MV-4-11 (cell line): ENCODE measurements at regions not wholly inside any gene's neighbourhood (a gene's known extent, or its start where the extent isn't known, plus 50 kb on each side); places are given as distances from the start of the nearest gene placed in this dataset.
"Not testable (repeated sequence)": the region's sequence is repeated elsewhere in the genome, so short reads cannot be mapped to it uniquely, and the experiment has no call there.

ENCODE experiments used
- DNase-seq: peaks from one replicate; lab custom pipeline; 2025; lab: John Stamatoyannopoulos, UW

- DNase-seq: no peak
Observed at GRCh38 chr20:43837856-43838702, 76.6 kb upstream of the TOX2 start.

GRCh38 chr20:43836790-43837189, 77.9 kb upstream of the TOX2 start:
- DNase-seq: no peak

- DNase-seq: no peak
Observed at GRCh38 chr20:43835944-43836508, 78.6 kb upstream of the TOX2 start.

GRCh38 chr20:43833511-43834395, 80.9 kb upstream of the TOX2 start:
- no peak for DNase-seq

- DNase-seq: no peak
Observed at GRCh38 chr20:43832961-43833360, 81.7 kb upstream of the TOX2 start.

GRCh38 chr20:43832096-43832816, 82.4 kb upstream of the TOX2 start:
- no peak for DNase-seq

- DNase-seq: no peak
Observed at GRCh38 chr20:43831481-43832065, 83.1 kb upstream of the TOX2 start.

GRCh38 chr20:43830883-43831282, 83.8 kb upstream of the TOX2 start:
- no peak for DNase-seq

GRCh38 chr20:43829951-43830690, 84.5 kb upstream of the TOX2 start:
- DNase-seq: no peak

- no peak for DNase-seq
Observed at GRCh38 chr20:43827940-43828562, 86.6 kb upstream of the TOX2 start.

GRCh38 chr20:43826943-43827342, 87.7 kb upstream of the TOX2 start:
- not testable (repeated sequence) for DNase-seq

- DNase-seq: no peak
Observed at GRCh38 chr20:43825581-43825980, 89.1 kb upstream of the TOX2 start.

GRCh38 chr20:43825051-43825402, 89.6 kb upstream of the TOX2 start:
- no peak for DNase-seq

GRCh38 chr20:43824309-43825050, 90.2 kb upstream of the TOX2 start:
- DNase-seq: no peak

GRCh38 chr20:43821795-43822194, 92.9 kb upstream of the TOX2 start:
- no peak for DNase-seq

GRCh38 chr20:43820731-43821330, 93.8 kb upstream of the TOX2 start:
- no peak for DNase-seq

- DNase-seq: no peak
Observed at GRCh38 chr20:43812216-43812615, 85.4 kb upstream of the GTSF1L start.

GRCh38 chr20:43809206-43809819, 82.5 kb upstream of the GTSF1L start:
- DNase-seq: no peak

- no peak for DNase-seq
Observed at GRCh38 chr20:43804781-43805180, 78.0 kb upstream of the GTSF1L start.
